ENCODE measurements at regions not wholly inside any gene's neighbourhood (a gene's known extent, or its start where the extent isn't known, plus 50 kb on each side); places are given as distances from the start of the nearest gene placed in this dataset.
"Not testable (repeated sequence)": the region's sequence is repeated elsewhere in the genome, so short reads cannot be mapped to it uniquely, and the experiment has no call there.

DNA sequence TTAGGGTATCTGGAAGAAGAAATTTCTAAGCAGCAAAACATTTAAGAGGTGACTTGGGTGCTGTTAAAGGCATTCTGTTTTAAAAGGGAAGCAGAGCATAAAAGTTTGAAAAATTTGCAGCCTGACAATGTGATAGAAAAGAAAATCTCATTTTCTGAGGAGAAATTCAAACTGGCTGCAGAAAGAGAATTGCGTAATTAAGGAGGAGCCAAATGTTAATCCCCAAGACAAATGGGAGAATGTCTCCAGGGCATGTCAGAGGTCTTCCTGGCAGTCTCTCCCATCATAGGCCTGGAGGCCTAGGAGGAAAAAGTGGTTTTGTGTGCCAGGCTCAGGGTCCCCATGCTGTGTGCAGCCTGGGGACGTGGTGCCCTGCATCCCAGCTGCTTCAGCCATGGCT lies 230.6 kb downstream of the TAF11L14 start:
- intact Hi-C loops (cut with micrococcal nuclease); H3K4me1 Mint-ChIP-seq (ENCODE audit: low read depth); H3K27ac Mint-ChIP-seq; H3K27me3 Mint-ChIP-seq; H3K36me3 Mint-ChIP-seq (ENCODE audit: low read depth); H3K4me3 Mint-ChIP-seq: not testable (repeated sequence)
- peaks cover 60% of the 10 kb centered on the region for H3K9me3 Mint-ChIP-seq

DNA sequence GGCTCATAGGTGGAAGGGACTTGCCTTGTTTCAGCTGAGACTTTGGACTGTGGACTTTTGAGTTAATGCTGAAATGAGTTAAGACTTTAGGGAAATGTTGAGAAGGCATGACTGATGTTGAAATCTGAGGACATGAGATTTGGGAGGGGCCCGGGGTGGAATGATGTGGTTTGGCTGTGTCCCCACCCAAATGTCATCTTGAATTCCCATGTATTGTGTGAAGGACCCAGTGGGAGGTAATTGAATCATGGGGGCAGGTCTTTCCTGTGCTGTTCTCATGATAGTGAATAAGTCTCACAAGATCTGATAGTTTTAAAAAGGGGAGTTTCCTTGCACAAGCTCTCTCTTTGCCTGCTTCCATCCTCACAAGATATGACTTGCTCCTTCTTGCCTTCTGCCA lies 231.7 kb downstream of the TAF11L14 start:
- intact Hi-C loops (cut with micrococcal nuclease); H3K4me3 Mint-ChIP-seq; H3K27ac Mint-ChIP-seq: not testable (repeated sequence)

DNA sequence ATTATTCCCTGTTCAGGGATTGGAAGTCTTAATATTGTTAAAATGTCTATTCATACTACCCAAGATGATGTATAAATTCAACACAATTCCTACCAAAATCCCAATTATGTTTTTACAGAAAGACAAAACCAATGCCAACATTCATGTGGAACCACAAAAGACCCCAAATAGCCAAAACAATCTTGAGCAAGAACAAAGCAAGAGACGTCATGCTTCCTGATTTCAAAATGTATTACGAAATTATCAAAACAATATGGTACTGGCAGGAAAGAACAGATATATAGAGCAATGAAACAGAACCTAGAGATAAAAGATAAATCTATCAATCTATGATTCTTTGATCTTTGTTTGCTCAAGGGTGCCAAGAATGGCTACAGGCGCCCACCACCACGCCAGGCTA lies 237.9 kb downstream of the TAF11L14 start:
- no peaks in the 10 kb centered on the region for H3K27me3 Mint-ChIP-seq
- no peaks in the 10 kb centered on the region for H3K36me3 Mint-ChIP-seq (ENCODE audit: low read depth)
- no peaks in the 10 kb centered on the region for H3K4me1 Mint-ChIP-seq (ENCODE audit: low read depth)
- no peak overlapping the region for H3K27ac Mint-ChIP-seq
- peaks cover 24% of the 10 kb centered on the region for H3K9me3 Mint-ChIP-seq
- intact Hi-C loops (cut with micrococcal nuclease), result no loop called here
- no peak overlapping the region for H3K4me3 Mint-ChIP-seq

More for the DNA sequence above, 231.7 kb downstream of the TAF11L14 start:
- H3K9me3 Mint-ChIP-seq, result peaks cover 60% of the 10 kb centered on the region
- H3K36me3 Mint-ChIP-seq (ENCODE audit: low read depth); H3K4me1 Mint-ChIP-seq (ENCODE audit: low read depth); H3K27me3 Mint-ChIP-seq: not testable (repeated sequence)

DNA sequence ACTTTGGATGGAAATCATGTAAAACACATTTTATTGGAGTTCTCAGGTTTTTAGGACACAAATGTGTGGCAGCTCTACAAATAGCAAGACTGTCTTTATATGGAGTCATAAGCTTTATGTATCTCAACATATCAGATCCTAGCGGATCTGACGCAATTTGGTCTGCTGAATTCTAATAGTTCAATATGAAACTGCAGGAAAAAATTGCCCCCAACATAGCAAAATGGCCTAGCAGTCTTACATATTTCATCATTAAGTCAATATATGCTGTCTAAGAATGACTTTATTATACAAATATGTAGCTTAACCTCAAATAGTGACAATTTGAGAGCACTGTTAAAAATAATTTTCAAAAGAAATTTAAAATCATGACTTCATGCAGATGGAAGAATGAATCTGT lies 244.3 kb downstream of the TAF11L14 start:
- H3K9me3 Mint-ChIP-seq, result no peaks in the 10 kb centered on the region
- no peaks in the 10 kb centered on the region for H3K27me3 Mint-ChIP-seq
- no peaks in the 10 kb centered on the region for H3K36me3 Mint-ChIP-seq (ENCODE audit: low read depth)
- H3K4me3 Mint-ChIP-seq, result no peak overlapping the region
- no peak overlapping the region for H3K27ac Mint-ChIP-seq
- H3K4me1 Mint-ChIP-seq (ENCODE audit: low read depth), result no peaks in the 10 kb centered on the region
- intact Hi-C loops (cut with micrococcal nuclease), result no loop called here

DNA sequence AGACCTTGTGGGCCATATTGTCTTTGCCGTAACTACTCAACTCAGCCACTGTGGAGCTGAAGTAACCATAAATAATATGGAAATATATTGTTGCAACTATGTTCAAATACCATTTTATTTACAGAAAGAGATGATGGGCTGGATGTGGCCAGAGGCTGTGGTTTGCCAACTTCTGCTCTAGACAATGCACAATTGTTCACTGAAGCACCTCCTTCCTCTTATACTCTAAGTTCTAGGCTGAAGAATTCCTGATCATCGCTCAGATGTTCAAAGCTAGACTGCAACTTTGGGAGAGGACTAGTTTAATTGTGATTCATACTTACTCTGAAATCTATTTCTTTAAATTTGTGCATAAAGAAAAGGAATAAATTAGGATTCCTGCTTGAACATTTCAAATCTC lies 245.0 kb downstream of the TAF11L14 start:
- Mint-ChIP-seq H3K27ac (no peak overlapping the region), H3K27me3 (no peaks in the 10 kb centered on the region)

DNA sequence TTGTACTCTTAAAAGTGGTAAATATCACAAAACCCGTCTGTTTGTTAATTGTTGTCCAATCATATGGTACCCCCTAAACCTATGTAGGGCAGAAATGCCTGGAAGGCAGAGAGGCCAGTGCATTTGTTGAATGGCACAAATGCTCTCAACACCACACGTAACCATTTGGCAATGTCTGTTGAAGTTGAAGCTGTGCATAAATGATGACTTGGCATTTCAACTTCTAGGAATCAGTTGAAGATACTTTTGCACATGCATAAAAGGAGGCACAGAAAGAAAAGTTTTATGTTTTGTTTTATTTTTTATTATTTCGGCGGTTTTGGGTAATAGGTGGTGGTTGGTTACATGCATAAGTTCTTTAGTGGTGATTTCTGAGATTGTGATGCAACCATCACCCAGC lies 246.6 kb downstream of the TAF11L14 start:
- no peaks in the 10 kb centered on the region for H3K4me1 Mint-ChIP-seq (ENCODE audit: low read depth)
- no peaks in the 10 kb centered on the region for H3K36me3 Mint-ChIP-seq (ENCODE audit: low read depth)
- no peak overlapping the region for H3K4me3 Mint-ChIP-seq
- H3K9me3 Mint-ChIP-seq, result peaks cover 14% of the 10 kb centered on the region
- H3K27ac Mint-ChIP-seq, result no peak overlapping the region
- intact Hi-C loops (cut with micrococcal nuclease), result no loop called here
- H3K27me3 Mint-ChIP-seq, result no peaks in the 10 kb centered on the region

More for the DNA sequence above, 245.0 kb downstream of the TAF11L14 start:
- peaks cover under 1% of the 10 kb centered on the region for H3K9me3 Mint-ChIP-seq
- H3K4me1 Mint-ChIP-seq (ENCODE audit: low read depth), result no peaks in the 10 kb centered on the region
- H3K36me3 Mint-ChIP-seq (ENCODE audit: low read depth), result no peaks in the 10 kb centered on the region
- no peak overlapping the region for H3K4me3 Mint-ChIP-seq
- intact Hi-C loops (cut with micrococcal nuclease), result no loop called here

DNA sequence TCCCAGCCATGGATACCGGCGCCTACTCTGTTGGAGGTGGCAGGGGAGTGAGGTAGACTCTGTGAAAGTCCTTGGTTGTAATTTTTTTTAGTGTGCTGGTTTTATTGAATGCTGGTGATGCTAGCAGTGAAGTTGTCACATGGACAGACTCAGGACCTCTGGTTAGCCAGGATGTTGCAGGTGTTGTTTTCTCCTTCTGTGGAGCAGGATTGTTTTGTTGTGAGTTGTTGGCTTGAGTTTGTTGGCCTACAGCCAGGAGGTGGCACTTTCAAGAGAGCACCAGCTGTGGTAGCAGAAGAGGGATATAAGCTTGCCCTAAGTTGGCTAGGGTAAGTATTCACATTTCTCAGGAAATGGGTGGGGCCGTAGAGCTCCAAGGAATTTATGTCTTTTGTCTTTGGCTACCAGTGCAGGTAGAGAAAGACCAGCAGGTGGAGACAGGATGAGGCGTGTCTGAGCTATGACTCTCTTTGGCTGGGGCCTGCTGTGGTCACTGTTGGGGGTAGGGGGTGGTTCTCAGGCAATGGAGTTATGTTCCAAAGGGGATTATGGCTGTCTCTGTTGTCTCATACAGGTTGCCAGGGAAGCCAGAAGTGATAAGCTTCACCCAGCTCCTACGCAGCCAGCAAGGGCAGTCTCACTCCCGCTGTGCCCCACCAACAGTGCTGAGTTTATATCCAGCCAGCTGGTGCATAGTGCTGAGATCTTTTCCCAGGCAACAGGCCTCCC lies 248.7 kb downstream of the TAF11L14 start:
- Mint-ChIP-seq H3K4me1 (ENCODE audit: low read depth) (no peaks in the 10 kb centered on the region), H3K4me3 (no peak overlapping the region), H3K27ac (no peak overlapping the region), H3K9me3 (peaks cover 23% of the 10 kb centered on the region), H3K27me3 (no peaks in the 10 kb centered on the region), H3K36me3 (ENCODE audit: low read depth) (no peaks in the 10 kb centered on the region)
- intact Hi-C loops (cut with micrococcal nuclease), result no loop called here

DNA sequence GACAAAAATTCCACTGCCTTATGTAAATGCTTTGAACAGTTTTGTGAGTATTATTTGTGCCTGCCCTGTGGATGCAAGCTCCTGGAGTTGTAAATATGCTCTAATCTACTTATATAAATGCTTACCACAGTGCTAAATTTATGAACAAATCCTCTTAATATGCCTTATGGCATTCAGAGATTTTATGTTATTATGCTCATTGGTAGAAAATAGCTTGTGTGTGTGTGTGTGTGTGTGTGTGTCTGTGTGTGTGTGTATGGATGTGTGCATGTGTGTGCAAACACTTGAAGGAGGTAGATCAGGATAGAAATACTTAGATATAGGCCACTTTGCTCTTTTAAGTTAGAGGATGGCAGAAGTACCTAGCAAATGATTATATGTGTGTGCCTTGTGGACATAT lies 253.9 kb downstream of the TAF11L14 start:
- Mint-ChIP-seq H3K9me3 (peaks cover 23% of the 10 kb centered on the region), H3K4me3 (no peak overlapping the region), H3K36me3 (ENCODE audit: low read depth) (no peaks in the 10 kb centered on the region), H3K27me3 (no peaks in the 10 kb centered on the region), H3K27ac (no peak overlapping the region), H3K4me1 (ENCODE audit: low read depth) (no peaks in the 10 kb centered on the region)
- intact Hi-C loops (cut with micrococcal nuclease), result no loop called here

DNA sequence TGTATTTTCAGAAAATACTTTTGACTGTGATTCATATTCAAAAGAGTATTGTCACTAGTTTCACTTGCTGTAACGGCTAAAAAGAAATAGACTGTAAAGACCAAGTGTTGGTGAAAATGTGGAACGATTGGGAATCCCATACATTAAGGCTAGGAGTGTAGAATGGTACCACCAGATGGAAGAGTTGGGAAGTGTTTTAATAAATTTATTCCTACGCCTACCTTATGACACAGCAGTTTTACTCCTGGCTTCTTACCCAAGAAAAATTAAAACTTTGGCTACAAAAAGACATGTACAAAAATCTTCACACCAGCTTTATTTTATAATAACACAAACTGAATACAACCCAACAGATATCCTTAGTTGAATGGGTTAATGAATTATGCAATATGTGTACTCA lies 256.2 kb downstream of the TAF11L14 start:
- Mint-ChIP-seq H3K9me3 (peaks cover 11% of the 10 kb centered on the region), H3K27me3 (no peaks in the 10 kb centered on the region), H3K4me3 (no peak overlapping the region), H3K27ac (no peak overlapping the region), H3K36me3 (ENCODE audit: low read depth) (no peaks in the 10 kb centered on the region), H3K4me1 (ENCODE audit: low read depth) (no peaks in the 10 kb centered on the region)
- intact Hi-C loops (cut with micrococcal nuclease), result no loop called here

DNA sequence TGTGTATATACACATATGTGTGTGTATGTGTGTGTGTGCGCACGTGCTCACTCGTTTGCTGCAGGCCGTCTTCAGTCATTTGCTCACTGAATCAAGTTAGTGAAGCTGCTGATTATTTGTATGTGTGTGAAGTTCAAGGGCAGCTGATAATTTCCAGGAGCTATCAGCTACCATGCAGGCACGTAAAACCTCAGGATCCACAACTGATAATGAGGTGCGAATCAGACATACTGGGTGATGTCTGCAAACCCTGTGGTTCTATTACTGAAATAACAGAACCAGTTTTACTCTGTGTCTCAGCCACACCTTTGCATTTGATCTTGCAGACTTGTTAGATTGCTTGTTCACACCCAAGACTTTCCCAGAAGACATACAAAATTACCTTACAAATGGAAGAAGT lies 257.6 kb downstream of the TAF11L14 start:
- intact Hi-C loops (cut with micrococcal nuclease), result no loop called here
- no peak overlapping the region for H3K4me3 Mint-ChIP-seq
- peaks cover 2% of the 10 kb centered on the region for H3K9me3 Mint-ChIP-seq
- H3K36me3 Mint-ChIP-seq (ENCODE audit: low read depth), result no peaks in the 10 kb centered on the region
- no peak overlapping the region for H3K27ac Mint-ChIP-seq
- no peaks in the 10 kb centered on the region for H3K27me3 Mint-ChIP-seq
- H3K4me1 Mint-ChIP-seq (ENCODE audit: low read depth), result peaks cover 7% of the 10 kb centered on the region

DNA sequence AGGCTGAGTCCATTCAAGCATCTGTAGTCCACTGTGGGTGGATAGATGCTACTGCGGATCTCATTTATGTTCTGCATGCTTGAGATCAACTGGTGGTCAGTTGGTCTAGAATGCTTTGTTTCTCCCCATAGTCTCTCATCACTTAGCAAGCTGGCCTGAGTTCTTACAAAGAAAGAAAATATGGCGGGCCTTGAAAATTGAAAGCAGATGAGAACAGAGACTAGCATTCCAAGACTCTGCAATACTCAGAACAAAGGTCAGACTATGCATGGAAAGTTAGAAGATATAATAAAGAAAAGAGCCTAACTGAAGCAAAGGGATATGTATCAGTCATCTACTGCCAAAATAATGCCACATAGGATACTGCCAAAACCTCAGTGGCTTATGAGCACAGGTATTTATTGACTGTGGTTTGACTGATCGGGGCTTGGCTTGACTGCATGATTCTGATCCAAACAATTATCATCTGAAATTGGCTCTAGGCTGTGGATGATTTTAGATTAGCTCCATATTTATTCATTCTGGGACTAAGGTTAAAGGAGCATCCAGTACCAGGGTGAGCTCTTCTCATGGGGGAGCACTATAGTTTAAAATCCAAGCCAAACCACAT lies 258.9 kb downstream of the TAF11L14 start:
- Mint-ChIP-seq H3K9me3 (no peaks in the 10 kb centered on the region), H3K4me3 (no peak overlapping the region), H3K4me1 (ENCODE audit: low read depth) (peaks cover 10% of the 10 kb centered on the region), H3K27ac (no peak overlapping the region), H3K36me3 (ENCODE audit: low read depth) (no peaks in the 10 kb centered on the region), H3K27me3 (no peaks in the 10 kb centered on the region)
- intact Hi-C loops (cut with micrococcal nuclease), result no loop called here

DNA sequence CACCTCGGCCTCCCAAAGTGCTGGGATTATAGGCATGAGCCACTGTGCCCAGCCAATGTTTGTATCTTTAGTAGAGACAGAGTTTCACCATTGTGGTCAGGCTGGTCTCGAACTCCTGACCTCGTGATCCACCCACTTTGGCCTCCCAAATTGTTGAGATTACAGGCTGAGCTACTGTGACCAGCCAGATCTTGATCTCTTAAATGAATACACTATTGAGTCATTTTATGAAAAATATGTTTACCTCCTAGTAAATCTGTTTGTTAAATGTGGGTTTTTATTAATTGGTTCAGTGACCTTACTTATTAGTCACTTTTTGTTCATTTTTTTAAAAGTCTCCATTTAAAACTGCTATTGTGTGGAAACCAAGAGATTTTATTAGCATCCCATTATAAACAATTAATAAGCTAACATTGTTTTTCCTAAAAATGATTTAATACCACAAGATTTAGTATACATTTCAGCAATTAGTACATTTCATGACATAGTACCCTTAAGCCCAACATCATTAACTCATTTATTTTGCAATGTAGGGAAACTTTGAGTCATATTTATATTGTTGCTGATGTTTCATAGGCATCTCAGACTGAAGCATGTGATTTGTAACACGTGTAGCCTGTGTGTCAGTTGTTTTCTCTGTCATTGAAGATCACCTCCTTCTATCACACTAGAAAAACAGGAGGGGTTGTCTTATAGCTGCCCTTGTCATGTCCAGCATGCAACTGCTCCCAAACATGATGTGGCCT lies 261.2 kb downstream of the TAF11L14 start:
- no peak overlapping the region for H3K27ac Mint-ChIP-seq
- intact Hi-C loops (cut with micrococcal nuclease), result no loop called here

DNA sequence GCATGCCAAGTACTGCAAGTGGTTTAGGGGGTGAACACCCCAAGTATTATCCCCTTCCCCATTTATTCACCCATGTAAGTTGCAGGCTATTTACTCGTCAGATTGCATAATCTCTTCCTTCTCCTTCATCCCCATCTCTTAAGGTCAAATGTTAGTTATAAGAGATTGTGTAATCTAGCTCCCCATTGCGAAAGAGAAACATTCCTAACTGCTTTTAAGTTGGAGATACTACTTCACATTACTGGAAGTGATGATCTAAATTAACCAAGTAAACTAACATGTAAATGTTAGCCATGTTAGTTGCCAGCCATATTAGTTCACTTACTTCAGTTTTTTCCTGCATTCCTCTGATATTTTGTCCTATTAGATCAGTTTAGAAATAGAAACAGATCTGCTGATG lies 262.3 kb downstream of the TAF11L14 start:
- H3K9me3 Mint-ChIP-seq, result no peaks in the 10 kb centered on the region
- H3K27ac Mint-ChIP-seq, result no peak overlapping the region
- intact Hi-C loops (cut with micrococcal nuclease), result no loop called here
- H3K4me3 Mint-ChIP-seq, result no peak overlapping the region
- H3K27me3 Mint-ChIP-seq, result no peaks in the 10 kb centered on the region
- no peaks in the 10 kb centered on the region for H3K36me3 Mint-ChIP-seq (ENCODE audit: low read depth)
- H3K4me1 Mint-ChIP-seq (ENCODE audit: low read depth), result peaks cover 10% of the 10 kb centered on the region

More for the DNA sequence above, 261.2 kb downstream of the TAF11L14 start:
- no peak overlapping the region for H3K4me3 Mint-ChIP-seq
- peaks cover 10% of the 10 kb centered on the region for H3K4me1 Mint-ChIP-seq (ENCODE audit: low read depth)
- no peaks in the 10 kb centered on the region for H3K27me3 Mint-ChIP-seq
- no peaks in the 10 kb centered on the region for H3K9me3 Mint-ChIP-seq
- no peaks in the 10 kb centered on the region for H3K36me3 Mint-ChIP-seq (ENCODE audit: low read depth)

DNA sequence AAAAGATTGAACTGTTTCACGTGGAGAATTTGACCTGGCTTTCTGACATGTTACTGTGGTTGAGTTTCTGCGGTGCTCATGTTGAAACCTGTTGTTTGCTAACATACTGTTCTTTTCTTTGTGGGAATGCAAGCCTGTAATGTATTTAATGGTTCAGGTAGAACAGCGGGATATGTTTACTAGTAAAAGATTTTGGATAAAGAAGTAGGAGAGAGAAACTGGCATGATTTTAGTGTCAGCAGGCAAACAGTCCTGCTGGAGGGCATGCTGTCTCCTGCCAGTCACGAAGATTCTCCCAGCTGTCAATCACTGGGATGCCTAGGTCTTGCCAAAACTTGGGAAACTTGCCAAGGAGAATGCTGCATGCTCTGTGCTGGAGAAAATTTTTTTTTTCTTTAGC lies 263.5 kb downstream of the TAF11L14 start:
- no peaks in the 10 kb centered on the region for H3K36me3 Mint-ChIP-seq (ENCODE audit: low read depth)
- intact Hi-C loops (cut with micrococcal nuclease), result no loop called here
- H3K27me3 Mint-ChIP-seq, result no peaks in the 10 kb centered on the region
- no peak overlapping the region for H3K4me3 Mint-ChIP-seq
- peaks cover 10% of the 10 kb centered on the region for H3K4me1 Mint-ChIP-seq (ENCODE audit: low read depth)
- no peak overlapping the region for H3K27ac Mint-ChIP-seq
- H3K9me3 Mint-ChIP-seq, result no peaks in the 10 kb centered on the region
